ES-I3 (cell line): ENCODE measurements at regions not wholly inside any gene's neighbourhood (a gene's known extent, or its start where the extent isn't known, plus 50 kb on each side); places are given as distances from the start of the nearest gene placed in this dataset.

ENCODE experiments used
- H3K36me3 ChIP-seq: 2 replicates; pipeline ENCODE4 v1.6.1; 2013; ENCODE audit warnings: mild to moderate bottlenecking, low read length, control low read depth, moderate library complexity; ENCODE audit not compliant: insufficient read depth
- H3K4me1 ChIP-seq: 2 replicates; pipeline ENCODE4 v1.6.1; 2013; ENCODE audit warnings: mild to moderate bottlenecking, control low read depth, low read length; ENCODE audit not compliant: insufficient read depth
- H3K9ac ChIP-seq: 2 replicates; pipeline ENCODE4 v1.6.1; 2013; ENCODE audit warnings: low read depth, mild to moderate bottlenecking, low read length, moderate library complexity
- H3K9me3 ChIP-seq: 2 replicates; pipeline ENCODE4 v1.6.1; 2013; ENCODE audit warnings: mild to moderate bottlenecking, low read length, moderate library complexity; ENCODE audit not compliant: control insufficient read depth, insufficient read depth

- H3K4me1 ChIP-seq = no peaks in the 10 kb centered on the region
- no peak overlapping the region for H3K9ac ChIP-seq
- H3K9me3 ChIP-seq = no peaks in the 10 kb centered on the region
- H3K36me3 ChIP-seq = no peaks in the 10 kb centered on the region
These were observed 54.4 kb upstream of the ACTRT1 start for GRCh38 chrX:128106630-128107029.

- Histone ChIP-seq H3K9me3 (no peaks in the 10 kb centered on the region), H3K9ac (no peak overlapping the region), H3K4me1 (no peaks in the 10 kb centered on the region), H3K36me3 (no peaks in the 10 kb centered on the region)
These were observed 53.5 kb upstream of the ACTRT1 start for GRCh38 chrX:128105659-128106058.
